Hematopoietic multipotent progenitor cell treated with erythropoietin and hydrocortisone succinate and interleukin-3 and kit ligand, for 6 days (in vitro differentiated cells): ENCODE measurements at regions not wholly inside any gene's neighbourhood (a gene's known extent, or its start where the extent isn't known, plus 50 kb on each side); places are given as distances from the start of the nearest gene placed in this dataset.
"Not testable (repeated sequence)": the region's sequence is repeated elsewhere in the genome, so short reads cannot be mapped to it uniquely, and the experiment has no call there.

Source experiments
- DNase-seq: peaks from one replicate; pipeline ENCODE4 v3.0.0-alpha.2; 2015

GRCh38 chr6:165841153-165841558 lies 178.1 kb upstream of the PDE10A start:
- DNase-seq = no peak

- no peak for DNase-seq
Measured at GRCh38 chr6:165837948-165838745, 175.1 kb upstream of the PDE10A start.

- not testable (repeated sequence) for DNase-seq
Measured at GRCh38 chr6:165836648-165837047, 173.6 kb upstream of the PDE10A start.

GRCh38 chr6:165835410-165835851 lies 172.4 kb upstream of the PDE10A start:
- DNase-seq = no peak

- DNase-seq = no peak
Measured at GRCh38 chr6:165834613-165835259, 171.7 kb upstream of the PDE10A start.

- DNase-seq = no peak
Measured at GRCh38 chr6:165833355-165833754, 170.3 kb upstream of the PDE10A start.

GRCh38 chr6:165831812-165832510 lies 168.9 kb upstream of the PDE10A start:
- no peak for DNase-seq

- DNase-seq = no peak
Measured at GRCh38 chr6:165830761-165831160, 167.7 kb upstream of the PDE10A start.

- DNase-seq = no peak
Measured at GRCh38 chr6:165829376-165829775, 166.3 kb upstream of the PDE10A start.

GRCh38 chr6:165827190-165827518 lies 164.1 kb upstream of the PDE10A start:
- DNase-seq = no peak

- DNase-seq = no peak
Measured at GRCh38 chr6:165826487-165827189, 163.6 kb upstream of the PDE10A start.

- DNase-seq = no peak
Measured at GRCh38 chr6:165825256-165825815, 162.3 kb upstream of the PDE10A start.

- DNase-seq = no peak
Measured at GRCh38 chr6:165823609-165824326, 160.7 kb upstream of the PDE10A start.

GRCh38 chr6:165822501-165822900 lies 159.5 kb upstream of the PDE10A start:
- DNase-seq = no peak

GRCh38 chr6:165821754-165822153 lies 158.7 kb upstream of the PDE10A start:
- DNase-seq = no peak

- no peak for DNase-seq
Measured at GRCh38 chr6:165820934-165821333, 157.9 kb upstream of the PDE10A start.

- DNase-seq = no peak
Measured at GRCh38 chr6:165820407-165820806, 157.4 kb upstream of the PDE10A start.

GRCh38 chr6:165819394-165819793 lies 156.4 kb upstream of the PDE10A start:
- DNase-seq = no peak

GRCh38 chr6:165818200-165818599 lies 155.2 kb upstream of the PDE10A start:
- no peak for DNase-seq

GRCh38 chr6:165817771-165818170 lies 154.7 kb upstream of the PDE10A start:
- DNase-seq = no peak

- DNase-seq = no peak
Measured at GRCh38 chr6:165817148-165817547, 154.1 kb upstream of the PDE10A start.

GRCh38 chr6:165814679-165815078 lies 151.6 kb upstream of the PDE10A start:
- DNase-seq = no peak
